H1 (cell line): ENCODE measurements at regions not wholly inside any gene's neighbourhood (a gene's known extent, or its start where the extent isn't known, plus 50 kb on each side); places are given as distances from the start of the nearest gene placed in this dataset.

ENCODE experiments used
- ASH2L ChIP-seq: fragments of 200-600, 300-600 bp; sonication (generic); IDR thresholded peaks from one replicate; pipeline ENCODE4 v1.7.1; 2017; ENCODE audit warnings: low read length
- EZH2 ChIP-seq: fragments of 200-600 bp; sonication (generic); IDR thresholded peaks from 2 replicates; pipeline ENCODE4 v1.7.1; 2012; ENCODE audit warnings: low read depth, mild to moderate bottlenecking, moderate library complexity, low read length, inconsistent platforms; ENCODE audit not compliant: severe bottlenecking
- RNF2 ChIP-seq: fragments of 200-900, 300-1000 bp; sonication (generic); IDR thresholded peaks from 2 replicates; pipeline ENCODE4 v1.7.1; 2016; ENCODE audit warnings: borderline replicate concordance, low read depth, mild to moderate bottlenecking, antibody characterized with exemption, low read length; ENCODE audit not compliant: poor library complexity, severe bottlenecking; ENCODE audit errors: missing control alignments

- no peak for TF ChIP-seq RNF2
- no peak for TF ChIP-seq EZH2
- TF ChIP-seq ASH2L: no peak
Observed at GRCh38 chr4:157728215-157728614, 444.6 kb downstream of the GASK1B start (continued).
